Gastroesophageal sphincter (tissue), 4 donors: ENCODE measurements at regions not wholly inside any gene's neighbourhood (a gene's known extent, or its start where the extent isn't known, plus 50 kb on each side); places are given as distances from the start of the nearest gene placed in this dataset.

Experiments
- ATAC-seq: fragments of 150-250 bp; one replicate; pipeline ENCODE4 v1.9.1; 2016; ENCODE audit warnings: mild to moderate bottlenecking, moderate library complexity
- H3K27ac ChIP-seq, 4 donors: fragments of 200-600 bp; sonication (generic) in 3 of 4; 1 replicate in 3 of 4; 2 replicates in 1 of 4; pipeline ENCODE4 v1.5.1; 2016 to 2019
- H3K27me3 ChIP-seq: fragments of 200-600 bp; sonication (generic); one replicate; pipeline ENCODE4 v1.5.1; 2019
- H3K36me3 ChIP-seq, 2 donors: fragments of 200-600 bp; sonication (generic); one replicate each; pipeline ENCODE4 v1.5.1; 2019; ENCODE audit warnings: control low read depth in 1 of 2
- H3K4me1 ChIP-seq, 3 donors: fragments of 200-600 bp; sonication (generic); 1 replicate in 2 of 3; 2 replicates in 1 of 3; pipeline ENCODE4 v1.5.1; 2016 to 2019; ENCODE audit warnings: control low read depth in 2 of 3
- H3K4me3 ChIP-seq, 2 donors: fragments of 200-600 bp; sonication (generic); one replicate each; pipeline ENCODE4 v1.5.1; 2019; ENCODE audit warnings: mild to moderate bottlenecking in 1 of 2, moderate library complexity in 1 of 2
- H3K9me3 ChIP-seq, 3 donors: fragments of 200-600 bp; sonication (generic); one replicate each; pipeline ENCODE4 v1.5.1; 2017 to 2019; ENCODE audit warnings: control low read depth in 2 of 3
- CTCF ChIP-seq, 4 experiments: fragments of 200-600 bp in 2 of 4; fragments of 450-650 bp in 2 of 4; sonication (generic) in 1 of 4; IDR thresholded peaks; one replicate each; pipeline ENCODE4 v1.5.1; 2017 to 2019; ENCODE audit warnings: antibody characterized with exemption in 4 of 4, mild to moderate bottlenecking in 2 of 4, moderate library complexity in 2 of 4
- EP300 ChIP-seq: sonication (generic); formaldehyde crosslinking; IDR thresholded peaks from one replicate; pipeline ENCODE4 v1.6.1; 2017; ENCODE audit warnings: antibody characterized with exemption, mild to moderate bottlenecking
- POLR2A ChIP-seq, 2 donors: fragments of 450-650 bp; IDR thresholded peaks; one replicate each; pipeline ENCODE4 v1.6.1; 2017; ENCODE audit warnings: antibody characterized with exemption in 2 of 2, mild to moderate bottlenecking in 2 of 2, moderate library complexity in 1 of 2
- POLR2AphosphoS5 ChIP-seq: sonication (generic); formaldehyde crosslinking; IDR thresholded peaks from one replicate; pipeline ENCODE4 v1.6.1; 2017; ENCODE audit warnings: antibody characterized with exemption
- WGBS, 2 donors: methylation state at CpG; one replicate each; pipeline ENCODE4 v1.1.5; 2018; ENCODE audit warnings: low coverage in 1 of 2; 5-methylcytosine and 5-hydroxymethylcytosine counted together

- Histone ChIP-seq H3K9me3 (no peaks in the 10 kb centered on the region), H3K36me3 (no peaks in the 10 kb centered on the region), H3K4me3 (no peak overlapping the region), H3K4me1 (no peaks in the 10 kb centered on the region), H3K27me3 (no peaks in the 10 kb centered on the region), H3K27ac (no peak overlapping the region)
- no peak for TF ChIP-seq CTCF (IDR thresholded peaks at IDR 0.05)
- ATAC-seq: no peak
Measured at GRCh38 chr10:120755771-120756170, 95.4 kb upstream of the WDR11 start.

- no peak for ATAC-seq
- WGBS, 2 donors: 50 to 68% methylated on average over 2 to 4 of the region's 4 CpGs
- H3K36me3 ChIP-seq: no peaks in the 10 kb centered on the region
- no peak overlapping the region for H3K27ac ChIP-seq
- TF ChIP-seq CTCF (IDR thresholded peaks at IDR 0.05): no peak
- TF ChIP-seq POLR2A (IDR thresholded peaks at IDR 0.05): no peak
- no peak for TF ChIP-seq POLR2AphosphoS5
- no peak for TF ChIP-seq EP300
- no peaks in the 10 kb centered on the region for H3K9me3 ChIP-seq
- H3K27me3 ChIP-seq: no peaks in the 10 kb centered on the region
- no peaks in the 10 kb centered on the region for H3K4me1 ChIP-seq
- H3K4me3 ChIP-seq: no peak overlapping the region
Measured at GRCh38 chr10:120760253-120760652, 90.9 kb upstream of the WDR11 start.

- H3K36me3 ChIP-seq: no peaks in the 10 kb centered on the region
- no peaks in the 10 kb centered on the region for H3K9me3 ChIP-seq
- no peaks in the 10 kb centered on the region for H3K4me1 ChIP-seq
- ATAC-seq: no peak
- 40 to 68% methylated on average over 2 to 5 of the region's 5 CpGs for WGBS, 2 donors
- no peaks in the 10 kb centered on the region for H3K27me3 ChIP-seq
- TF ChIP-seq POLR2A (IDR thresholded peaks at IDR 0.05) (no peak), CTCF (IDR thresholded peaks at IDR 0.05) (no peak), POLR2AphosphoS5 (no peak), EP300 (no peak)
- no peak overlapping the region for H3K4me3 ChIP-seq
- no peak overlapping the region for H3K27ac ChIP-seq
Measured at GRCh38 chr10:120761951-120762350, 89.2 kb upstream of the WDR11 start.

- WGBS, 2 donors: 40% methylated on average over 1 of the region's 1 CpG; no CpG with 5 or more reads in 1 of the 2 donors
- no peak for ATAC-seq
- no peaks in the 10 kb centered on the region for H3K27me3 ChIP-seq
- no peak for TF ChIP-seq POLR2A (IDR thresholded peaks at IDR 0.05)
- TF ChIP-seq EP300: no peak
- no peak for TF ChIP-seq CTCF (IDR thresholded peaks at IDR 0.05)
- no peak for TF ChIP-seq POLR2AphosphoS5
- no peaks in the 10 kb centered on the region for H3K36me3 ChIP-seq
- no peaks in the 10 kb centered on the region for H3K4me1 ChIP-seq
- H3K27ac ChIP-seq: no peak overlapping the region
- no peaks in the 10 kb centered on the region for H3K9me3 ChIP-seq
- no peak overlapping the region for H3K4me3 ChIP-seq
Measured at GRCh38 chr10:120765226-120765803, 85.8 kb upstream of the WDR11 start.

GRCh38 chr10:120768227-120768626 lies 82.9 kb upstream of the WDR11 start:
- TF ChIP-seq CTCF (IDR thresholded peaks at IDR 0.05) (no peak), POLR2A (IDR thresholded peaks at IDR 0.05) (no peak)
- no peaks in the 10 kb centered on the region for H3K4me1 ChIP-seq
- H3K36me3 ChIP-seq: no peaks in the 10 kb centered on the region
- no peak overlapping the region for H3K4me3 ChIP-seq
- ATAC-seq: no peak
- no peaks in the 10 kb centered on the region for H3K27me3 ChIP-seq
- H3K9me3 ChIP-seq: no peaks in the 10 kb centered on the region
- 75 to 86% methylated on average over 1 to 2 of the region's 3 CpGs for WGBS, 2 donors
- H3K27ac ChIP-seq: no peak overlapping the region
